ENCODE measurements at regions not wholly inside any gene's neighbourhood (a gene's known extent, or its start where the extent isn't known, plus 50 kb on each side); places are given as distances from the start of the nearest gene placed in this dataset.

GRCh38 chr3:8446845-8447244 lies 54.8 kb upstream of the LMCD1 start:
- TF ChIP-seq CTCF (IDR thresholded peaks at IDR 0.05; ENCODE audit: low read depth, low read length) (no peak), POLR2A (IDR thresholded peaks at IDR 0.05; ENCODE audit: extremely low read depth, insufficient read length) (no peak), MAX (IDR thresholded peaks at IDR 0.05; ENCODE audit: low read depth, low read length) (no peak), MYC (IDR thresholded peaks at IDR 0.05; ENCODE audit: low read depth, low read length) (no peak)

Data from NB4 (cell line).